HUES48 (cell line): ENCODE measurements at regions not wholly inside any gene's neighbourhood (a gene's known extent, or its start where the extent isn't known, plus 50 kb on each side); places are given as distances from the start of the nearest gene placed in this dataset.

ENCODE experiments used
- H3K27ac ChIP-seq: one replicate; pipeline ENCODE4 v1.7.0; 2013; ENCODE audit warnings: low read depth, low read length, inconsistent platforms
- H3K27me3 ChIP-seq: 2 replicates; pipeline ENCODE4 v1.6.1; 2013; ENCODE audit warnings: mild to moderate bottlenecking, low read length; ENCODE audit not compliant: control insufficient read depth, insufficient read depth
- H3K36me3 ChIP-seq: 2 replicates; pipeline ENCODE4 v1.6.1; 2013; ENCODE audit warnings: low read length; ENCODE audit not compliant: control insufficient read depth, insufficient read depth
- H3K4me1 ChIP-seq: 2 replicates; pipeline ENCODE4 v1.6.1; 2013; ENCODE audit warnings: mild to moderate bottlenecking, low read length; ENCODE audit not compliant: control insufficient read depth, insufficient read depth
- H3K4me3 ChIP-seq: 2 replicates; pipeline ENCODE4 v1.5.1; 2013; ENCODE audit warnings: mild to moderate bottlenecking, low read depth, low read length
- H3K9ac ChIP-seq: 2 replicates; pipeline ENCODE4 v1.6.1; 2013; ENCODE audit warnings: mild to moderate bottlenecking, low read depth, low read length, moderate library complexity
- H3K9me3 ChIP-seq: 2 replicates; pipeline ENCODE4 v1.6.1; 2013; ENCODE audit warnings: low read length; ENCODE audit not compliant: control insufficient read depth, insufficient read depth

GRCh38 chr7:125409921-125410320 lies 480.3 kb upstream of the POT1 start:
- Histone ChIP-seq H3K36me3 (no peaks in the 10 kb centered on the region), H3K27me3 (no peaks in the 10 kb centered on the region), H3K4me1 (no peaks in the 10 kb centered on the region), H3K9me3 (no peaks in the 10 kb centered on the region), H3K27ac (no peak overlapping the region), H3K9ac (no peak overlapping the region), H3K4me3 (no peak overlapping the region)

- no peaks in the 10 kb centered on the region for H3K36me3 ChIP-seq
- no peak overlapping the region for H3K9ac ChIP-seq
- no peak overlapping the region for H3K27ac ChIP-seq
- H3K9me3 ChIP-seq, result no peaks in the 10 kb centered on the region
- H3K27me3 ChIP-seq, result no peaks in the 10 kb centered on the region
- no peaks in the 10 kb centered on the region for H3K4me1 ChIP-seq
- H3K4me3 ChIP-seq, result no peak overlapping the region
Observed at GRCh38 chr7:125406111-125406510, 476.5 kb upstream of the POT1 start.

DNA sequence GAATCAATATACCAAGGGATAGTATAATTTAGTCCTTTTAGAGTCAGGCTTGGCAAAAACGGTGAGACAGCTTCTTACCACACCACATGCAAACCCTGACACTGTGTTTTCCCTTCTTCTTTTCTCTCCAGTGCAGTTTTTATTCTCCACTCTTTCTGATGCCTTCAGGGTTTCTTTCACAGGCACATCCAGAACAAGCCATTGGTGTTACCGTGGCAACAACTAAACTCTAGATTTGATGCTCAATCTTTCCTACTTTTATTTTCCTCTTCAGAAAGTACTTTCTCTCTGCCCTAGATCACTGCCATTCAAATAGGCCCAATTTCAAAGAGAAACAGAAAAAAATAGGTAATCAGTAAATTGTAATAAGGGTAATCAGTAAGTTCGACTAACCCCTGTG lies 469.8 kb upstream of the POT1 start:
- H3K9ac ChIP-seq, result no peak overlapping the region
- no peaks in the 10 kb centered on the region for H3K27me3 ChIP-seq
- H3K4me3 ChIP-seq, result no peak overlapping the region
- H3K4me1 ChIP-seq, result no peaks in the 10 kb centered on the region
- no peaks in the 10 kb centered on the region for H3K9me3 ChIP-seq
- no peaks in the 10 kb centered on the region for H3K36me3 ChIP-seq
- no peak overlapping the region for H3K27ac ChIP-seq

- Histone ChIP-seq H3K4me1 (no peaks in the 10 kb centered on the region), H3K36me3 (no peaks in the 10 kb centered on the region), H3K4me3 (no peak overlapping the region), H3K27me3 (no peaks in the 10 kb centered on the region), H3K9me3 (no peaks in the 10 kb centered on the region), H3K27ac (no peak overlapping the region), H3K9ac (no peak overlapping the region)
Observed at GRCh38 chr7:125396466-125397151, 467.0 kb upstream of the POT1 start.

DNA sequence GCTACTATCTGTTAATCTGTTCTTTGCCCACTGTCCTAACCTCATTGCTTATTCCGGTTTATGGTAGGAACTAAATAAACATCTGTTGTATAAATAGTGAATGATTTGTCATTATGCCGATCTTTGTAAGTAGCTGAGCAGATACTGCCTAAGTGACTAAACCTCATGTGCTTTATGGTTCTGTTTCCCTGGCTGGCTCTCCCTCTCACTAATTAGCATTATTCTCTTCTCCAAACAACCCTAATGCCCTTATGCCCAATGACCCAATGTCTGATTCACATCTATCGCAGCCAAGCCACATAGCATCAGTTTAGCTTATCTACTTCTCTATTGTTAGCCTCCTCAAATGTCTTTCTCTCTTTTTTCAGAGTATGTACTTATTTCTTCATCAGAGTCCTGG lies 462.3 kb upstream of the POT1 start:
- no peaks in the 10 kb centered on the region for H3K36me3 ChIP-seq
- no peak overlapping the region for H3K4me3 ChIP-seq
- H3K27me3 ChIP-seq, result no peaks in the 10 kb centered on the region
- H3K9ac ChIP-seq, result no peak overlapping the region
- H3K4me1 ChIP-seq, result no peaks in the 10 kb centered on the region
- no peak overlapping the region for H3K27ac ChIP-seq
- no peaks in the 10 kb centered on the region for H3K9me3 ChIP-seq

GRCh38 chr7:125390981-125391380 lies 461.4 kb upstream of the POT1 start:
- Histone ChIP-seq H3K27ac (no peak overlapping the region), H3K27me3 (no peaks in the 10 kb centered on the region), H3K4me1 (no peaks in the 10 kb centered on the region), H3K4me3 (no peak overlapping the region), H3K36me3 (no peaks in the 10 kb centered on the region), H3K9me3 (no peaks in the 10 kb centered on the region), H3K9ac (no peak overlapping the region)

- Histone ChIP-seq H3K4me3 (no peak overlapping the region), H3K27me3 (no peaks in the 10 kb centered on the region), H3K9me3 (no peaks in the 10 kb centered on the region), H3K9ac (no peak overlapping the region), H3K36me3 (no peaks in the 10 kb centered on the region), H3K4me1 (no peaks in the 10 kb centered on the region), H3K27ac (no peak overlapping the region)
Observed at GRCh38 chr7:125386211-125386610, 456.6 kb upstream of the POT1 start.

DNA sequence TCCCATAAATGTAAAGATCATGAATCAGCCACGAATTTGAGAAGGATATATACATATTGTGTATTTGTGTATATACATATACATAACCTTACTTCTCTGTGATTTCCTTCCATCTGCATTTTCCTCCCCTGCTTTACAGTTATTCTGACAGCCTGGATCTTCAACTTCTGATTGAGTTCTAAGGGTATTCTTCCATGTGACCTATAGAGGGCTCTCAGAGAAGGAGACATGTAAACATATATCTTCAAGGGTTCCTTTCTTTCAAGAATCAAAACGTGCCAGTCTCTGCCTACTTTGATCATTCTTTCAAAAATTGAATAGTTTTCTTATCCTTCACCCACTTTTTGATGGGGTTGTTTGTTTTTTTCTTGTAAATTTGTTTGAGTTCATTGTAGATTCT lies 453.7 kb upstream of the POT1 start:
- H3K4me1 ChIP-seq, result no peaks in the 10 kb centered on the region
- no peaks in the 10 kb centered on the region for H3K27me3 ChIP-seq
- H3K9me3 ChIP-seq, result no peaks in the 10 kb centered on the region
- H3K4me3 ChIP-seq, result no peak overlapping the region
- no peak overlapping the region for H3K9ac ChIP-seq
- H3K36me3 ChIP-seq, result no peaks in the 10 kb centered on the region
- no peak overlapping the region for H3K27ac ChIP-seq

GRCh38 chr7:125382401-125382800 lies 452.8 kb upstream of the POT1 start:
- H3K4me1 ChIP-seq, result no peaks in the 10 kb centered on the region
- H3K4me3 ChIP-seq, result no peak overlapping the region
- H3K9ac ChIP-seq, result no peak overlapping the region
- H3K9me3 ChIP-seq, result no peaks in the 10 kb centered on the region
- no peaks in the 10 kb centered on the region for H3K36me3 ChIP-seq
- no peaks in the 10 kb centered on the region for H3K27me3 ChIP-seq
- no peak overlapping the region for H3K27ac ChIP-seq

GRCh38 chr7:125375942-125376341 lies 446.3 kb upstream of the POT1 start:
- no peak overlapping the region for H3K9ac ChIP-seq
- H3K27ac ChIP-seq, result no peak overlapping the region
- no peak overlapping the region for H3K4me3 ChIP-seq
- no peaks in the 10 kb centered on the region for H3K9me3 ChIP-seq
- H3K27me3 ChIP-seq, result no peaks in the 10 kb centered on the region
- no peaks in the 10 kb centered on the region for H3K4me1 ChIP-seq
- H3K36me3 ChIP-seq, result no peaks in the 10 kb centered on the region

- Histone ChIP-seq H3K9ac (no peak overlapping the region), H3K27me3 (no peaks in the 10 kb centered on the region), H3K9me3 (no peaks in the 10 kb centered on the region), H3K4me3 (no peak overlapping the region), H3K27ac (no peak overlapping the region), H3K4me1 (no peaks in the 10 kb centered on the region), H3K36me3 (no peaks in the 10 kb centered on the region)
Observed at GRCh38 chr7:125370502-125370901, 440.9 kb upstream of the POT1 start.

GRCh38 chr7:125363873-125364272 lies 434.2 kb upstream of the POT1 start:
- Histone ChIP-seq H3K4me3 (no peak overlapping the region), H3K27me3 (no peaks in the 10 kb centered on the region), H3K9me3 (no peaks in the 10 kb centered on the region), H3K27ac (no peak overlapping the region), H3K4me1 (no peaks in the 10 kb centered on the region), H3K36me3 (no peaks in the 10 kb centered on the region), H3K9ac (no peak overlapping the region)
